22Rv1 (cell line): ENCODE measurements at regions not wholly inside any gene's neighbourhood (a gene's known extent, or its start where the extent isn't known, plus 50 kb on each side); places are given as distances from the start of the nearest gene placed in this dataset.

Source experiments
- CTCF ChIP-seq: fragments of 450-650 bp; IDR thresholded peaks from 2 replicates; pipeline ENCODE4 v1.5.1; 2017; ENCODE audit warnings: mild to moderate bottlenecking
- ZFX ChIP-seq: fragments of 450-650 bp; IDR thresholded peaks from 2 replicates; pipeline ENCODE4 v1.6.1; 2017; ENCODE audit warnings: antibody characterized with exemption, borderline replicate concordance

- TF ChIP-seq CTCF (no peak), ZFX (no peak)
Measured at GRCh38 chr15:85859671-85860070, 64.9 kb upstream of the KLHL25 start.
